GM10248 (cell line): ENCODE measurements at regions not wholly inside any gene's neighbourhood (a gene's known extent, or its start where the extent isn't known, plus 50 kb on each side); places are given as distances from the start of the nearest gene placed in this dataset.

Experiments used
- CTCF ChIA-PET: fragments of 300-600 bp; sonication (Branson Sonifier 250); formaldehyde crosslinking; extraction: SDS; loops from one replicate; lab custom pipeline; 2021; ENCODE audit warnings: antibody characterized with exemption; lab: Yijun Ruan, JAX
- POLR2A ChIA-PET: fragments of 350-650 bp; sonication (Branson Sonifier 250); formaldehyde crosslinking; extraction: SDS; loops from one replicate; lab custom pipeline; 2020; ENCODE audit warnings: antibody characterized with exemption; lab: Yijun Ruan, JAX
- DNase-seq: peaks from one replicate; pipeline ENCODE4 v3.0.0; 2012; ENCODE audit errors: extremely low spot score
- TF ChIP-seq, protein P1 (sequence below): IDR thresholded peaks from 2 replicates; pipeline ENCODE4 v1.5.1; 2012; ENCODE audit warnings: mild to moderate bottlenecking, low read depth; ENCODE audit errors: extremely low read depth, missing control alignments, control extremely low read depth

- no peak for DNase-seq
- POLR2A ChIA-PET, result no interaction called here
- CTCF ChIA-PET, result no interaction called here
- TF ChIP-seq, protein P1, sequence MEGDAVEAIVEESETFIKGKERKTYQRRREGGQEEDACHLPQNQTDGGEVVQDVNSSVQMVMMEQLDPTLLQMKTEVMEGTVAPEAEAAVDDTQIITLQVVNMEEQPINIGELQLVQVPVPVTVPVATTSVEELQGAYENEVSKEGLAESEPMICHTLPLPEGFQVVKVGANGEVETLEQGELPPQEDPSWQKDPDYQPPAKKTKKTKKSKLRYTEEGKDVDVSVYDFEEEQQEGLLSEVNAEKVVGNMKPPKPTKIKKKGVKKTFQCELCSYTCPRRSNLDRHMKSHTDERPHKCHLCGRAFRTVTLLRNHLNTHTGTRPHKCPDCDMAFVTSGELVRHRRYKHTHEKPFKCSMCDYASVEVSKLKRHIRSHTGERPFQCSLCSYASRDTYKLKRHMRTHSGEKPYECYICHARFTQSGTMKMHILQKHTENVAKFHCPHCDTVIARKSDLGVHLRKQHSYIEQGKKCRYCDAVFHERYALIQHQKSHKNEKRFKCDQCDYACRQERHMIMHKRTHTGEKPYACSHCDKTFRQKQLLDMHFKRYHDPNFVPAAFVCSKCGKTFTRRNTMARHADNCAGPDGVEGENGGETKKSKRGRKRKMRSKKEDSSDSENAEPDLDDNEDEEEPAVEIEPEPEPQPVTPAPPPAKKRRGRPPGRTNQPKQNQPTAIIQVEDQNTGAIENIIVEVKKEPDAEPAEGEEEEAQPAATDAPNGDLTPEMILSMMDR, result no peak
These were observed 334.5 kb downstream of the HDGFL1 start for GRCh38 chr6:22903826-22904225.

DNA sequence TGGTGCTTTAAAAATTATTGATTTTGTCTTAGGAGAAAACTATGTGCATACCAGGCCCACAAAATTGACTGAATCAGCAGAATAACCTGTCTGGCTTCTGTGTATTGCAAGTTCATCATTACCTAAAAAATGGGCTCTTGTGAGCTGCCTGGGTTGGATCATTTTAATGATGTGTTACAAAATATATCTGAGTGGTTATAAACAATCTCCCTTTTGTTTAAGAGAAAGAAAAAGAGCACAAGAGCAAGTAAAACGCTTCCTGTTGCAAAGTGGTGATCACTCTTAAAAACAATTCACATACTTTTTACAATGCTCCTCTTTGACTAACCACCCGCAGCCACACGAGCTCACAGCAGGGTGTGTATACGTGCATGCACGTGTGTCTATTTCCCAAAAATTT, 335.1 kb downstream of the HDGFL1 start:
- TF ChIP-seq, protein P1, result no peak
- CTCF ChIA-PET, result no interaction called here
- no peak for DNase-seq
- POLR2A ChIA-PET, result no interaction called here

GRCh38 chr6:22906091-22906549, 336.8 kb downstream of the HDGFL1 start:
- no peak for DNase-seq
- TF ChIP-seq, protein P1, result no peak
- ChIA-PET POLR2A (no interaction called here), CTCF (interaction anchor here (0.6 to 1.4 kb wide), 2 partner anchors 11 to 18 kb away, joined by 3 to 5 read pairs; no protein-coding TSS in a partner anchor)

GRCh38 chr6:22907085-22907484, 337.7 kb downstream of the HDGFL1 start:
- TF ChIP-seq, protein P1, result no peak
- DNase-seq, result no peak
- ChIA-PET CTCF (interaction anchor here (1.4 kb wide), 1 partner anchor 10 kb away, joined by 5 read pairs; no protein-coding TSS in a partner anchor), POLR2A (no interaction called here)

DNA sequence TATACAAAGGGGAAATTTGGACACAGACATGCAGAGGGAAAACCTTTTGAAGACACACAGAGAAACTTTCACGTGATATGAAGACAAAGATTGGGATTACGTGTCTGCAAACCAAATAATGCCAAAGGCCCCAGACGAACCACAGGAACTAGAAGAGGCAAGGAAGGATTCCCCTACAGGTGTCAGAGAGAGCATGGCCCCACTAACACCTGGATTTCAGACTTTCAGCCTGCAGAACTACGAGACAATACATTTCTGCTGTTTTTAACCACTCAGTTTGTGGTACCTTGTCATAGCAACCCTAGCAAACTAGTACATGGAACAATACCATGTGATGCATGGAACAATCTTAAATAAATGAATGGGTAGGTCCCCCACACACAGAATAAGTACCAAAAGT, 341.0 kb downstream of the HDGFL1 start:
- TF ChIP-seq, protein P1, result no peak
- DNase-seq, result no peak
- ChIA-PET CTCF (no interaction called here), POLR2A (no interaction called here)

- CTCF ChIA-PET, result no interaction called here
- TF ChIP-seq, protein P1, result no peak
- POLR2A ChIA-PET, result no interaction called here
- DNase-seq, result no peak
These were observed 344.2 kb downstream of the HDGFL1 start for GRCh38 chr6:22913612-22914011.
